SW480 (cell line): ENCODE measurements at regions not wholly inside any gene's neighbourhood (a gene's known extent, or its start where the extent isn't known, plus 50 kb on each side); places are given as distances from the start of the nearest gene placed in this dataset.
"Not testable (repeated sequence)": the region's sequence is repeated elsewhere in the genome, so short reads cannot be mapped to it uniquely, and the experiment has no call there.

Source experiments
- DNase-seq: peaks from one replicate; pipeline ENCODE4 v3.0.0-alpha.2; 2016; ENCODE audit warnings: low spot score

DNA sequence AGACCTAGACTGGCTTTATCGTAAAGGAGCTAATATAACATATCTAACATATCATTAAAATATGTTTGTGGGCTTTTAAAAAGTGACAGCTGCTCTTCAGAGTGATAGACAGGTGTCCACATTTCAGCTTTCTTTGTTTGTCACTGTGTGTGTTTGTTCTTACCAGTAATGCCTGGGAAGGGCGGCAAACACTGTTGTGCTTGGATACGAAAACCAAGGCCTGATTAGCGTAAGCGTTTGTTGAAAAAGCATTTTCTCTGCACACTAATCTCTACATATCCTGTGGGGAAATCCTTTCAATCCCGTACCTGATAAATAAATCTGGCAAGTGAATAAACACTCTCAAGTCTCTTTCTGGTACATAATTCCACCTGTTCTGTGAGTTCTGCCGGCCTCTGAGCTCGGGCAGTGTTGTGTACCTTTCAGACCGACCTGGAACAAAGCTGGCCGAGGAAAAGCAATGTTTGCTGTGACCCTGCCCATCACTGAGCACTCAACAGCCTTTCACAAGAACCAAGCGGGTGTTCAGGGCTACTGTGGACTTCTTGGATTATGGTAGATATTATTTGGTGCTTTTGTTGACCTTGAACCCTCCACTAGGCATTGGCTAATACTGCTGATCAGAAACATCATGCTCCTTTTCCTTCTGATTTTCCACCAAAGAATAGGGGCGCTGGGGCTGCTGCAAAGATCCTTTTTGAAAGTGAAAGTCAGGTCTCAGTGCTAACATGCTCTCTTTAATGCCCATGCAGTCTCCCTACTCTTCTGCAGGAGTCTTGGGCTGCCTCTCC is 100.4 kb downstream of the CD83 start:
- DNase-seq, result no peak

DNA sequence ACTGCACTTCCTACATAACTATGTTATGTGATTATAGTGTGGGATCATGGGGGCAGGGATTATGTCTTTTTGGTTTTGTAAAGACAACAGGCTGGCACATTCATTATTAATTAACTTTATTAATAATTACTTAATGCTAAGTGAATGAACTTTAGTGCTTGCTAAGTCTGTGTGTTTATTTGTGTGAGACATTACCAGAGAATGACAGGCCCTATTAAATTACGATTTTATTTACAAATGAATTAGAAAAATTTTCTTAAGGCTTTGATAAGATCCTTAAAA is 100.9 kb downstream of the CD83 start:
- no peak for DNase-seq

DNA sequence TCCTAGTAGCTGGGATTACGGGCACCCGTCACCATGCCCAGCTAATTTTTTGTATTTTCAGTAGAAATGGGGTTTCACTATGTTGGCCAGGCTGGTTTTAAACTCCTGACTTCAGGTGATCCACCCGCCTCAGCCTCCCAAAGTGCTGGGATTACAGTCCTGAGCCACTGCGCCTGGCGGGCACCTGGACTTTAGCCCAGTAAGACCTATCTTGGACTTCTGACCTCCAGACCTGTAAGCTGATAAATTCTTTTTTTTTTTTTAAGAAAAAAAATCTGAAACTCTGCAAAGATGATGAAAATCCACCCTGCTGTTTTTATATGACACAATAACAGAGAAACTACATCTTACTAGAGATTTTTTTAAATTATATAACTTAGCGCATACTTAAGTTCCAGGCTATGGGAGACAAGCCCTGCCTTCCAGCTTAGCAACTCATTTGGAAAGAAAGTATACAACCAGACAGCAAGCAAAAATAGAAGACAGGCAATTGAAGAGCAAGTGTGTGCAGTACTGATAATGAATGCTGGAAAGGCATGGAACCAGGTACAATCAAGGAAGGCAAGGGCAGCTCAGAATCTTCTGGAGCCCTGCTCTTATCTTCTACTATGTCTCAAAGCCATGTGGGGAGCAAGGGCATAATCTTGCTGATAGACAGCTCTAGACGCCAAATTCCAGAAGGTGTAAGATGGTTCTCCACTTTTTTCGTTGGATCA is 104.2 kb downstream of the CD83 start:
- no peak for DNase-seq

DNA sequence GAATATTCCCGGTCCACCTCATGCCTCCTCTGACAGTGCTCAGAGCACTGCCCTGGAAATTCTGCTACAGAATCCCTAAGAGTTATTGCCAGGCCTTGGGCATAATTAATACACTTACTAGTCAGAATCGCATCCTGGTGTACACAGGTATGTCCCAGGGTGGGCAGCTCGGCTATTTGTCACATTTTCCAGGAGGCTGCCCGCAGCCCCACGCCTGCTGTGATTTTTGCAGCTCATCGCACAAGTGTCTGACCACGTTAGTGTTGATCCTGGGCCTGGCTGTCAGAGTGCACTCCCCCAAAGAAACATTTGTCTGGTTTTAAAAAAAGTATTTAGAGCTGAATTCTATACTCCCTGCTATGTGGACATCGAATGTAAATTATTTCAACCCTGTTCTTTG is 105.4 kb downstream of the CD83 start:
- DNase-seq, result no peak

DNA sequence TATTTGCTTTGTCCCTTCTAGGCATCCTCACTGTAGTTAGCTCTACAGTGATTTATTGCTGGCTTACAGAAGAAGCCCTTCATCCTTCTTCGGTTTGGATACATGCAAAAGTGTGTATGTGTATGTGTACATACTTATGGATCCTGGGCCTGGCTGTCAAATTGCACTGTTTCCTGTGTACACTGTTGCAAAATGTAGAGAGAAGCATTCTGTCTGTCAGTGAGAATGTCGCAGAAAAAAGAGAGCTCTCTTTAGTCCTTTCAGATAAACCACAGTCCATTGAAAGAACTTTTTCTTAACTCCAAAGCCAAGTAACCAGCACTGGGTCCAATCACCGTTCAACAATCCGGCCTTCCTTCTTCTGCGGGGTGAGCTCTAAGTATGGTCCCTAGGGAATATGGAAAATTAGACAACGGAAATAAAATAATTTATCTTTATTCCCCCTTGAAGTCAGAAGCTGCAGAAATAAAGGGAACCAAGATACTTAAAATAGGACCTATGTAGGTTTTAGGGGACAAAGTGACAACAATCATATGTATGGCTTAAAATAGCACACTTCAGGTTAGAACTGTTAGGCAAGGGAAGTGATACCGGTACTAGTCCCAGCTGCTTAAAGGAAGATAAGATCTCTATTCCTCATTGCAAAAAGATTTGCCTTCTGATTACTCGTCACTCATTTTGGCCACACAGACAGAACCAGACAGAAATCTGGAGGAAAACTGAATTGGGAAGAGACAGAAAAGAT is 107.0 kb downstream of the CD83 start:
- DNase-seq, result no peak

DNA sequence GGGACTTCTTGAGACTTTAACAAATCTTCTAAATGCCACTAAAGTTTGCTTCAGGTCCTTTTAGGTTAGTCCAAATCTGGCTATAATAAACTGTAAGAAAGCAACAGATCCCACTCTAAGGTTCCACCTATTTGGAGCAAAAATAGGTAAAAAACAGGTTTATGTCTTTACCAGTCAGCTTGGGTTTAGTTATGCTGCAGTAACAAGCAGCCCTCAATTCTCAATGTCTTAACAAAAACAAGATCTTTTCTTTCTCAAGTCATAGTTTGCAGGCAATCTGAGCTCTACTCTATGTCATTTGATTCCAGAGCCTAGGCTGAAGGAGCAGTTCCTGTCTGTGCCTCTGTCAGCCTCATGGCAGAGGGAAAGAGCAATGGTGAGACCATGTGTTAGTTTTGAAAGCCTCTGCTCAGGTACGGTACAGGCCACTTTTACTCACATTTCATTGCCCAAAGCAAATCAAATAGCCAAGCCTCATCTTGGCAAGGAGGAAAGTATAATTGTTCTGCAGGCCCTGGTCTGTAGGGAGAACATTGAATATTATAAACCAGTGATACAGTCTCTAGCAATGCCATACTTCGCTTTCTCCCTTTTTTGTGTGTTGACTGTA is 108.6 kb downstream of the CD83 start:
- no peak for DNase-seq

DNA sequence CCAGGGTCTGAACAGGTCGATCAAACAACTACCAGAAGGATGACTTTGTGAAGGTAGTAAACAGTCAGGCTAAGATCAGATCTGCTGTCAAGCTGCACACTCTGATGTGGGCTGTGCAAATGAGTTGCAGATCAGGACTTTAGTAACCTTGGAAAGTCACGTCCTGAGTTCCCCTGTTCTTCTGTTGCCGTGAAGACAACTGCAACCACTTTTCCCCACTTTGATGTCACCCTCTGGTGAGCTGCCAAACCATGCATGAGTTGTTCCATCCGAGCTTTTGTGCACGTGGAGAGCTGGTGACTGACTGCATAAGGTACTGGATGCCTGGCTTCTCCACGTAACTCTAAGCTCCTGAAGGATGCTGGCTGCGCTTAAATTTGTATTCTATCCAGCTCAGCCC is 111.0 kb downstream of the CD83 start:
- DNase-seq, result no peak

DNA sequence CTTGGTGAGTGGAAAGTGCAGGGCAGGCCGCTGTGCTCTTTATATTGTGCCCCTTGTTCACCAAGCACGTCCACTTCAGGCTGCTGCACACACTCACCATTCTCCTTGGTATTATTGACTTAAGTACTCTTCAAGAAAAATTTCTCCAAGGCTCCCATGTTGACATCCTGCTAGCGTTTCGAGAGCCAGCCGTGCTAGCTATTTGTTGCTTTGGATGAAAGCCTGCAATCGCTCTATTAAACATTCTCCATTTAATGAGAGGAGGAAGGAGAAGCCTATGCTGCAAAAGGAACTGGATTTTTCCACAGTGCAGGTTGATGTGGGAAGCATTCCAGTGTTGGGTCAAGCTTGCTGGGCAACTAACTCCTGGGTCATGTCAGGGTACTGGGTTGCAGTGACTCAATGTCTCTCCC is 113.5 kb downstream of the CD83 start:
- no peak for DNase-seq

DNA sequence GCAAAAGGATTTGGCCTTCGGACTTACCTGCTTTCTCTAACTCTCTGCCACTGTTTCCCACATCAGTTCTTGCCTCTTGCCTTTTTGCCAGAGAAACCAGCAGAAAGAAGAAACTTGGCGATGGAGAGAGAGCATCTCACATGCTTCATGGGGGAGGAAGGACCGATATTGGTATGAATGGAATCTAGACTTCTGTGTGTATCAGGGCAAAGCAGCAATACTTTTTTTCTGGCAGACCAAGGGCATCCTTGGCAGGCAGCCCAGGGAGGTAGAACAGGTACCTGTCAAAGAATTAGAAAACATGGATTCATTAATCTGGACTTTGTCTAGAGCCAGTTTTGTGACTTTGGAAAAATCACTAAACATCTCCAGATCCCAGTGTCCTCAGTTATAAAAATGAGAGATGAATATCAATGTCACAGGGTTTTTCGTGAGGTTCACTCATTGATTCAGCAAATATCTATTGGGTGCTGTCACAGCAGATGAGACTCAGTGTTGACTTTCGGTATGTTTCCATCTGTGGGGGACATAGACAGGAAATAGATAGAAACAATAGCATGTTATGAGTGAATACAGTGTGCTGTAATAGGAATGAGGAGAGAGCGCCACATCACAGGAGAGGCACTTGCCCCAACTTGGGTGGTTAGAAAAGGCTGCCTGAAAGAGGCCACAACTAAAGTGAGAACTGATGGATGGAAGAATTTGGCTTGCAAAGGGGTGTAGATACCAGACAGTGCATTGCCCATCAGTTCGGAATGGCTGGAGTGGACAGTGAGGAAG is 114.1 kb downstream of the CD83 start:
- no peak for DNase-seq

DNA sequence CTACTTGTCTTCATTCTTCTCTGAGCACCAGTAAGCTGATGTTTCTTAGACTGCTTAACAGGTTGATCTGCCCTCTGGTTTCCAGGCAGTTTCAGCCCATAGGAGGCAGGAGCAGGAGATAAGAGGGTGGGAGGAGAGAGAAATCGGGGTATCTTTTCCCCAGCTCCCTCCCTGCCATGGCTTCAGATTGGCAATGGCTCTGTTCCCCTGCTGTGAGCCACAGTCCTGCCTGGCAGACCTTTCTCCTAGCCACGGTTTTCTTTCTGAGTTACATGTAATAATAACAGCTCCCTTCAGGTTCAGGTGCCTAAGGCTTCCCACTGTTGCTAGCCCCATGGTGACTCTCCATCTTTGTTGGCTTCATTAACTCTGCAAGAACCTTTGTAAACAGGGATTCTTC is 115.3 kb downstream of the CD83 start:
- DNase-seq, result no peak

DNA sequence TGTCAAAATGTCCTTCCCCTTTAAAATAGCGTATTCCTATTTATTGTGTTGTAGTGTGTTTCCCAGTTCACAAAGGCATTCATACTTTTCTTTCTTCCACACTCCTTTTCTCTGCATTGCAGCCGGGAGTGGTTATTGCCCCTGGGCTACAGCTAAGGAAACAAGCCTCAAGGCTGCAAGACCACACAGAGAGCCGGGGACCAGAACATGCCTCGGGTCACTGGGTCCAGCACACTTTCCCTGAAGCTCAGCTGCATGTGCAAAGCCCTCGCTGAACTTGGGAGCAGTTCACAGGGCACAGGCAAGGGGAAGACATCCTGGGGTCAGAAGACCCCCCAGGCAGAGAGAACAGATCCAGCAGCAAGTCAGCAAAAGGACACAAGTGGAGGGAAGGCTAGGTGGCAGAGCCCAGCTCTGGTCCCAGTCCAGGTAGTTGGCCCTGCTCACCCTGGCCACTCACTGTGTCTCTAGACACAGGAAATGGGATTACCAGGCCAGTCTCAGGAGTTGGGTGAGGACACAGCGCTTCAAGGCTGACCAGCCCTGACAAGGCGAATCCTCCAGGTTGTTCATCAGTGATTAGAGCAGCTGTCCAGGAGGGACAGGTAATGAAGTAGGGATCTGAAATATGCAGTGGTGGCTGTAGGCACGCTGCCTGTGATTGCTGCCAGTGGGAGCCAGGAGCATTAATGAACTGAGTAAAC is 118.2 kb downstream of the CD83 start:
- no peak for DNase-seq

DNA sequence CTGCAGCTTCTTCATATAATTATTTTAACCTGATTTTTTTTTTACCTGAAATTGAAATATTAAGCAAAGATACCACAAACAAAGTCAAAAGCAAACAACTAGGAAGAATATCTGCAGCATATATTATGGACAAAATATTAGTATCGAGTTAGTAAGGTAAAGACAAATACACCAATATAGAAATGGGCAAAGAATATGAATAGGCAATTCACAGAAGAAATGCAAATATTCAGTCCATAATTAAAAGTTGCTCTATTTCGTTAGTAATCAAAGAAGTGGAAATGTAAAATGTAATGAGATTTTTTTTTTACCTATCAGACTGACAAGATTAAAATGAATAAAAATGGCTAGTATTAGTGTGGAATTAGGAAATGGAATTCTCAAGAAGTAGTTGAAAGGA is 121.5 kb downstream of the CD83 start:
- no peak for DNase-seq

DNA sequence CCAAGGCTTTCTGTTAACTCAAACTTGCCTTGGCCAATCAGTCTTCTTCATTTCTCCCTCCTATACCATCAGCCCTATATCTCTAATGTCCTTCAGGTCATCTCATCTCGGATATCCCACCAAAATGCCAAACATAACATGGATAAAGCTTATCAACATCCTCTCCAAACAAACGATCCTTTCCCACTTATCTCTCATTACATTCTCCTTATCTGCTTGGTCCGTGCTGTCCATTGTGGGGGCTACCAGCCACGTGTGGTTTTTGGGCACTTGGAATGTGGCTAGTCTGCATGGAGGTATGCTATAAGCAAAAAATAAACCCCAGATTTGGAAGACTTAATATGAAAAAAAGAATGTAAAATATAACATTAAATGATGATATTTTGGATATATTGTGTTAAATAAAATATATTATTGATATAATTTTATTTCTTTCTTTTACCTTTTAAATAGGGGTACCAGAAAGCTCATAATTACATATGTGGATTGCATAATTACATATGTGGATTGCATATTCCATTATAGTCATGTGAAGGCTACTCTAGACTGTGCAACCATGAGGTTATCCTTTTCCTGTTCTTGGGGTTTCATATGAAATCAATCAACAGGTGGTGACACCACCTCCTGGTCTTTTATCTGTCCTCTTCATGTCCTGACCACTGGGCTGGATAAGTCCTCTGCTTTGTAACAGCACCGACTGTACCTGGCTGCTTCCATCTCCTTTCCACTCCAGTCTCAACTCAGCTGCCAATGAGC is 123.0 kb downstream of the CD83 start:
- DNase-seq, result no peak

DNA sequence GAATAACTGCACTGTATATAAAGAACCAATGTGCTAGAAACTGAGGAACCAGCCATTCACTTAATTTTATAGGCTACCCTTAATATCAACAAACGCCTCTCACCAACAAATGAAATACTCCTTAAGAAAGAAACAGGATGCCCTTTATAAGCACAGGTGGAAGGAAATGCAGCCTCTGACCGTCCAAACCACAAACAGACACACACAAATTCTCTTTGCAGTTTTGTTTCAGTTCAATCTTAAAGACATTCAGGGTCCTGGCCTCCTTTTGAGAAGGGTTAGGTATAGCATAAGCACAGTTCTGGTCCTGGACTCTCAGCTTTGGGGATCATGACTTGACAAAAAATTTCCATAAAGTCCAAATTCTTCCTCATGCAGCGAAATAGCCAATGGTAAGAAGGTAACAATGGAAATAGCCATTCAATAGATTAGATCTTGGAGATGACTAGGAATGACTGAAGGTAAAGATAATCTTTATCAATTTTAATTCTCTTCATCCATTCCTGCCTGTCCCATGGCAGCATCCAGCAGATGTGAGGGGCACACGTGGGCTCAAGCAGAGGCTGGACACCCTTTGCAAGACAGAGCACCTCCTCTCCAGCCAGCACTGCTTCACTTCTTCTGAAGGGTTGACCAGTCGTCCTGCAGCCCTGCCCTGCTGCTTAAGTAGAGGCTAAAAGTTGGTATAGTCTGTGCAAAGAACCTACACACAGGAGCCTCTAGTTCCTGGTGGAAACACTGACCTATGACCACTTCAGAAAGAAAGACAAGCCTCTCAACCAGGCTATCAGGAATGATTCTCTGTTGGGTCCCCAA is 123.9 kb downstream of the CD83 start:
- no peak for DNase-seq

DNA sequence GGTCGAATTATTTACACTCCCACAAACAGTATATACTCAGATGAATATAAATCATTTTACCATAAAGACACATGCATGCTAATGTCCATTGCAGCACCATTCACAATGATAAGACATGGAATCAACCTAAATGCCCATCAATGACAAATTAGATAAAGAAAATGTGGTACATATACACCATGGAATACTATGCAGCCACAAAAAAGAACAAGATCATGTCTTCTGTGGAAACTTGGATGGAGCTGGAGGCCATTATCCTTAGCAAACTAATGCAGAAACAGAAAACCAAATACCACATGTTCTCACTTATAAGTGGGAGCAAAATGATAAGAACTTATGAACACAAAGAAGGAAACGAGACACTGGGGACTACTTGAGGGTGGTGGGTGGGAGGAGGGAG is 125.3 kb downstream of the CD83 start:
- not testable (repeated sequence) for DNase-seq

DNA sequence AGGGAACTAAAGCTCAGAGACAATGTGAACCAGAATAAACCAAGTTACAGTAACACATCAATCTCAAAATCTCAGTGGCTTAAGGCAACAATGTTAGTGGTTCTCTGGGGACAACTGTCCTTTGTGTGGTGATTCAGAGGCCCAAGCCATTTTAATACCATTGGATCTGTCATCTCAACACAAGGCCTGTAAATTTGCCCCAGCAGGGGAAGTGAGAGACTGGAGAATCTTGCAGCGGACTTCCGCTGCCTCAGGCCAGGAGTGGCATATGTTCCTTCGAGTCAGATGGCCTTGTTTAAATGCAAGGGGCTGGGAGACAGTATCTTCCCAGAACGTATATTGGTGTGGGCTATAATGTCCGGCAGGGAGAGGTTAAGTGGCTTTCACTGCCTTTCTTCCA is 126.0 kb downstream of the CD83 start:
- no peak for DNase-seq

DNA sequence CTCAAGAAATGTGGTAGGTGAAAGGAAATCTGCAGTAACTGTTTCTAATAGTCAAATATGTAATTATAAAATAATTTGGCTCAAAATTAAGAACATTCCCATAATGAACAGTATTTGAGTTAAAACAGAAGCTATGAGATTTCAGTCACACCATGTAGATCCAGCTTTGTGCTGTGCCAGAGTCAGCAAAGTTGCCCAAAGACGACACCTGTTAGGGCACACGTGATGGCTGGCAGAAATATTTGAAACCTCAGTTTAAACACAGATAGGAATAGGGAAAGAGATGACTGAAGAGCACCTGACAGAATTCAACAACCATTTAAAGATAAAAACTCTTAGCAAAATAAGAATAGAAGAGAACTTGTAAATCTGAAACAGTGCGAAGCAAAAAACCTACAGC is 129.3 kb downstream of the CD83 start:
- no peak for DNase-seq

DNA sequence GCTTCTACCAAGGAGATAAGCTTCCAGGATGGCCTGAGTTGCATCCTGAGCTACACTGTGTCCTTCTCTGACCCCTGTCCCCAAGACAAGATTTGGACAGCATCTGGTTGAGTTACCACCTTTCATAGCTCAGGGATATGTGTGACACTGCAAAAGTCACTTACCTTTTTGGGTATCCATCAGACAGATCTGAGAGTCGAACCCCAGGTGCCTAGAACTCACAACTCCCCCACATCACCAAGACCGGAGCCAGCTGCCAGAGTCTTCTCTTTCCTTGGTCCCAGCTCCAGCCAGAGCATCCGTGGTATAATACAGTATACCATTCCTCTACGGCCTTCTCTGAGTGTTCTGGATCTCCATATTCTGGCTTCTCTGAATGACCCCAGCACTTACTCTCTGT is 133.0 kb downstream of the CD83 start:
- DNase-seq, result no peak

DNA sequence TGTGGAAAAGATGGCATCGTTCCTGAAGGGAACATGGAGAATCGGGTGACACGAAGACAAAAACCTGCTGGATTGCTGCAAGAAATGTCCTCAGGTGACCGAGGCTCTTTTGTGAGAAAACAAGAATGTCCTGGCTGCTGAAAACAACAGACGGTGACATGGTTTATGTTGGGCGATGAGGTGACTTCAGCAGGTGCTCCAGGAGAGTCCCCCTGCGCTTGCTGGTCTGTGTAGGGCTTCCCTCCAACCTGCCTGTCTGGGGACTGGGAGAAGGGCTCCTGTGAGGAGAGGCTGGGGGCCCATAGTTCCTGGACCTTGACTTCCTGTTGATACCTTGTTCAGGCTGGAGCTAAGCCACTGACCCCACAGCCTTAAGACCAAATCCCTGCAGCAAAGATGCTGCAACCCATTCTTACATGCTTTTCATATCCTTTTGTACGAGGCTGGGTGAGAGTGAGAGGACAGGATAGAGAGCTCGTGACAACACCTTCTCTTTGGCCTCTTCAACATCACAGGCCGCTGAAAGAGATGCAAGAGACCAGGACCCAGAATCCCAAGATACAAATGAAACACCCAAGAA is 134.8 kb downstream of the CD83 start:
- no peak for DNase-seq
